SW 1271 (cell line): ENCODE measurements at regions not wholly inside any gene's neighbourhood (a gene's known extent, or its start where the extent isn't known, plus 50 kb on each side); places are given as distances from the start of the nearest gene placed in this dataset.

Source experiments
- DNase-seq, 2 experiments: peaks; one replicate each; lab custom pipeline; 2025; lab: John Stamatoyannopoulos, UW

DNA sequence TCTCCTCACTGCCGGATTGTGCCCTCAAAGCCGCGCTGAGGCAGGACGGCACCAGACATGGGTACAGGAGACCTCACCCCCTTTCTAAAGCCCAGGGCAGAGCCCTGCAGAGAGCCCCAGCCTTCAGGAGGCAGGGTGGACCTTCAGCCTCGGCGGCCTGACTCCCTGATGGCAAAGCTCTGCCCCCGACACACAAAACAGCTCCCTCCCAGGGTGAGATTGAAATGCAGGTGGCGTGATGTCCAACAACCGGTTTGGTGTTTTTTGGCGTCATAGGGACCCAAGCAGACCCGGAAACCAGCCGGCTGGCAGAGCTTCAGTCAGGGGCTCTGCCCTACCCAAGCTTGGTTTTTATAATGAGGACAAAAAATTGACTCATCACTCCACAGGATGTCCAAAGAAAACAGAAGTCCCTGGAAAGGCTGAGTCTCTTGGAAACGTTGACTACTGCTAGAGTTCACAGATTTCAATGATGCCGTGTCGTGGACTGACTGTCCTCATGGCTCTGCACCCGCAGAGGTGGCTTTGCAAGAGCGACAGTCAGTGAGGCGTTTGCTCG is 275.2 kb upstream of the IRX1 start:
- no peak for DNase-seq

DNA sequence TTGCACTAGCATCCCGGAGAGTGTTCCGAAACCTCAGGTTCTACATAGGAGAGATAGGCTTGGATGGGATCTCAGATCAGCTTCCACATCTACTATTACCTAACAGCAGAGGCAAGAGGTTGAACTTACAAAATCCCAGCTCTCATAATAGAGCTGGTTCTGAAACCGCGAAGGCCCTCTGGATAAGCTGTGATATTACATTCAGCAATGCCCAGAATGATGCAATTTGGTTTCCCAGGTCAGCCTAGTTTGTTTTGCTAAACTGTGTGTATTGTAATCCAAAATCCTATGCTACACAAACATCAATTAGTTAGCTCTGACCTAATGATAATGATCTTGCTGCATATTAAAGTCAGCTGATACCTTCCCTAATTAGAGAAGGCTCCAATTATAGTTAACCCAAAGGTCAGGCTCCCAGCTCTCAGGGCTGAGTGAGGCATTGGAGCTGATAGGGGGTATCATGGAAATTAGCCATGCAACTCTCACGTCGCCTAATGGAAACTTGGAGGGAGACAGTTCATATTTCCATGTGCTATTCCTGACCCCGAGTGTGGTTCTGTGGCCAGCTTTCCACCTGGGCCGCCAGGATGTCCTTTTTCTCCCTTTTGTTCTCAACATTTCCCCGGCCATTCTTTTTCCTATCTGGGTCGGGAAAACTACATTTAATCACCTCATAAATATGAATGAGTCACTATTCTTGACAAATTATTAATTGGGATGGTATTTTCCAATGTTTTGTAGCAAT is 278.4 kb upstream of the IRX1 start:
- no peak for DNase-seq

DNA sequence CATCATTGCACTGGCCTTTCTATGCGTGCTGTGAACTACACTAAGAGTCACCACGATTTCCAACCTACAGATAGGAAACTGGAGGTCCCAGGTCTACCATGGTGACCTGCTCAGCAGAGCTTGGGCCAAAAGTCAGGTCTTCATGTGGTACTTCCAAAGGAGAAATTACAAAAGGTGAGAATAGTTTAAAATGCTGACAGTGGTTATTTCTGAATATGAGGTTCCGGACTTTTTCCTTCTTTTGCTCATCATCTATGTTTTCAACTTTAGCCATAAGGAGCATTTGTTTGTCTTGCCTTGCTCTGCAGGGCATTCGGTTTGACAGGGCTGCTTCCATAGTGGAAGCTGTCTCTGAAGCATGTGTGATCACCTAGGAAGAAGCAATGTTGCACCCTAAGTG is 282.1 kb upstream of the IRX1 start:
- DNase-seq: no peak

DNA sequence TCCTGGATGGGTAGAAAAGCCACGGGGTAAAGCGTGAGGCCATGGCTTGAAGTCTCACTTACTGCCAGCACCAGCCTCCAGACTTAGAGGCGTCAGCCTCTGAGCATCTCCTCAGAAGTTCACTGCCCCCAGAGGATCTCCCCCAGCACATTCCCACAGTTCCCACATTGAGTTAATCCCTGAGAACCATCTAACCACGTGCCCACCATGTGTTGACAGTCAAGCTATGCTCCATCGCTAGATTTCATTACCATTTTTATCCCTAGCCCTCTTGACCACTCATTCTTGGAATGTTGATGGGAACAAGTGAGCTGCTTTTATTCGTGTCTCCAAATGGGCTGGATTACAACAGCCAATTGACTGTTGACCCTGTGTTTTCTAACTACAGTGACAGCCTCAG is 283.3 kb upstream of the IRX1 start:
- DNase-seq: no peak

DNA sequence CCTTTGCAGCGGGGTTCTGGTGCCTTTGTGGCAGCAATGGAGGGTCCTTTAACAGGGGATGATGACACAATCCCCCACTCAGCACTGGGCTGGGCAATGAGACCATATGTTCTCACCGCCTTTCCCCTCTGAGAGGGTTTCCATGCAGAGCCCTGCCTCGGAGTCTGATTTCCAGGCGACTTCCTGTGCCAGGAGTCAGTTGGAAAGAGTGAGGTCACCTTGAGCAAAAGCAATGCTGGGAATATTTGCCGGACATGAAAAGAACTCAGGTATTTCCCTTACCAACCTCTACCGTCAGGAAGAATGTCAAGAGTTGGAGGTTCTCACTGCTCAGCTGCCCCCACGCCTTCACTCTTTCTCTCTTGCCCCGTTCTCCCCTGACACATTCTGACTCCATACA is 284.2 kb upstream of the IRX1 start:
- no peak for DNase-seq

DNA sequence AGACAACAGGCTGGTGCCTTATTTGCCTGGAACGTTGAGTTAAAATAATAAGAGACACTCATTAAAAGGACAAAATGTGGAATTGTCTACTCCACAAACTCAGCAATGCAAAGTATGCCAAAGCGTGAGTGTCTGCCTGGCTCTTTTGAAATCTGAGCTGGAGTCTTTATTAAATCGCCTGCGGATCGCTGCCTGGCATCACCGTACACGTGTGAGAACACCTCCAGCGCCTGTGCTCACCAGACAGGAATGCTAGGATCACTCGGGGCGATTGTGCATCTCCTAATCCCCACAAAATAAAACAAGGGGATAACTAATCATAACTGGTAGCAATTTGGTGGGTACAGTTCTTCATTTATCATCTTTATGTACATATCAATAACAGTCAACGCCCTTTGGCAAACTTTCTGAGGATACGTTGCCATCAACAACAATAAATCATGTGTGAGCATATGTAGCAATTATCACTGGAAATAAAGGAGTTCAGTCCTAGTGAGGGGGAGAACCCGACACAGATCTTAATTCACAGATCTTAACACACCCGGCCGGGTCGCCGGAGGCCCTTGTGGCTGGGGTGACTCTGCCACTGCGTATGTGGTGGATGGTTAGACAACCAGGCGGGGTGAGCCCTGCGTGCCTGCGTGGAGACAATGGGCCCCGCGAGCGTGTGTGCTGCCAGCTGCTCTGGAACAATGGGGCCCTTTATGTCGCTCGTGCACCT is 284.9 kb upstream of the IRX1 start:
- peak in 1 of 2 experiments; percentile 32 for DNase-seq

DNA sequence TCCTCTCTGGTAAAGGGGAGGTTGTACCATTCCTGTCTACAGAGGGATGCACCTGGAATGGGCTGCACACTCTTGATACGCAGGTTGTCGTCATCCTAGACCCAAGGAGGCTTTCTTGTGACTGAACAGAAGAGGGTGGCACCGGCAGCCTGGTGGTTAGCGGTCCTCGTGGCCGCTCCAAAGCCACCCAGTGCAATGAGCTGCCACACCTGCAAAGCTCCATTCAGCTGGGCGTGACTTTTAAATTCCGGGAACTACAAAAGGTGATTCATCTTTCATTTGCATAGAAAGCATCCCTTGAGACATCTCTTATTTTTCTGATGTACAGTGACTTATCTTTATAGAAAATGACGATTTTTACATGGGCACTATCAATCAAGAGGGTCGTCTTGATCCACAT is 286.1 kb upstream of the IRX1 start:
- no peak for DNase-seq

DNA sequence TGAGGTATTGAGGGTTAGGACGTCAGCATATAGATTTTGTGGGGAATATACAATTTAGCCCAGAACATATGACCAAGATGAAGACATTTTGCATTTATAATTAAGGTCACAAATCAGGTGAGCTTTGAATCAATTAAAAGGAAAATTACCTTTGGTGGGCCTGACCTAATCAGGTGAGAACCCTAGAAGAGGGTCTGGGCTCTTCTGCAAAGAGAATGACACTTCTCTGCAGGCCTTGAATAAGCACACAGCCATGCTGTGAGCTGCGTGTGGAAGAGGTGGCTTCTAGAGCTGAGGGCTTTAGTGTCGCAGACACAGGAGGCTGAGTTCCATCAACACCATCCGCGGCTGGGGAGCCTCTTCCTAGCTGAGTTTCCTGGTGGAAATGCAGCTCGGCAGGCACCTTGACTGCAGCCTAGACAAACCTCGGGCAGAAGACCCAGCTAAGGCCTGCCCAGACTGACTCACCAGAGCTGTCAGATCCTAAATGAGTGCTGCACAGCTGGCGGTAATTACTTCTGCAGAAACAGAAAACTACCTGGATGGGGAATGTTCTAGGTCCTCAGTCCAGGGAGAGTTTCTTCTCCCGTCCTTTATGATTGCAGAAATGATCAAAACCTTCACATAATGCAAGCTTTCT is 287.5 kb upstream of the IRX1 start:
- no peak for DNase-seq

DNA sequence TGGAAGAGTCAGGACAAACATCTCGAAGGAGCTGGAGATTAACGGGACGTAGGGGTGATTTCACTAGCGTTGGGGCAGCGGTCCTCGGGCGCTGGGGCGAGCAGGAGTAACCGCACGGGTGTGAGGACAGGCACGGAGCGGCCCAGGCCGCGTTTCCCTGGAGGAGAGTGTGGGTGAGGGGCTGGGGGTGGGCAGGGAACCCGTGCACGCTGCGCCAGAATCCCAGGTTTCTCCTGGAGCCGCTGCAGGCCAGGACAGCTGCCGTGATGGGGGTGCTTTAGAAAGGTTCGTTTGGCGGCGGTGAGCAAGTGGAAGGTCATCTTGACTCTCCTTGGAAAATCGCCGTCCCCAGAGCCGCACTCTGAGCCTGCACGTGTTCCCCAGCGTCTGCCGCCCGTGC is 290.2 kb upstream of the IRX1 start:
- no peak for DNase-seq

DNA sequence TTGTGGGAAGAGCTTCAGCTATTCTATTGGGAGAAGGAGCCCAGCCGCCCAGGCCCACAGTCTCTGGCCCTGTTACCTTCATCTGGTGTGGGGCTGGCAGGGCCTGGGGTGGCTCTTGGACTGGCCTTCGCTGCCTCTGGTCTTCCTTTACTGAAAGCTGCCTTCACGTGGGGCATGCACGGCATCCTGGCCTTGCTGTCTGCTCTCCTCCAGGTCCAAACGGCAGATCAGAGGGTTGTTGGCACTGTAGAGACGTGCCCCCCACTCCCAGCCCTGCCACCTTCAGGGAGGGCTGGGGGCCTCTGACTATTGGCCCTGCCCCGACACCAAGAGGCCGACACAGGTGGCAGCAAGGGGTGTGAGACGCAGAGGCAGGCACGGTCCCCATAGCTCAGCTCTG is 291.3 kb upstream of the IRX1 start:
- no peak for DNase-seq

DNA sequence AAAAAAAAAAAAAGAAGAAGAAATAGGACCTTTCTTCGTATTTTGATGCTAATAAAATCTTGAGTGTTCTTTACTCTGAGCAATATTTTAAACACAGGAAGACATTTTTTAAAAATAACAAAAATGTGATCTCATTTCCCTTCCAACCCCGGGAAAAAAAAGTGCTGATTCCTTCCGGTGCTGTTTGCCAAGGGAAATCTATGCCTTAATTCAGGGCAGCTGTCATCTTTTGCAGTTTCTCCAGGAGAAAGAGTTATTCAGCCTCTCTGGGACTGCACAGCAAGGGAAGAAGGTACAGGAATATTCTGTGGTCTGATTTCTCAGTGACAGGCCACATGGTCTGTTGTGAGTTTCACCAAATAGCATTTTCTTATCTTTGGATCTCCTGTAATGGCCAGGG is 291.9 kb upstream of the IRX1 start:
- DNase-seq: no peak

DNA sequence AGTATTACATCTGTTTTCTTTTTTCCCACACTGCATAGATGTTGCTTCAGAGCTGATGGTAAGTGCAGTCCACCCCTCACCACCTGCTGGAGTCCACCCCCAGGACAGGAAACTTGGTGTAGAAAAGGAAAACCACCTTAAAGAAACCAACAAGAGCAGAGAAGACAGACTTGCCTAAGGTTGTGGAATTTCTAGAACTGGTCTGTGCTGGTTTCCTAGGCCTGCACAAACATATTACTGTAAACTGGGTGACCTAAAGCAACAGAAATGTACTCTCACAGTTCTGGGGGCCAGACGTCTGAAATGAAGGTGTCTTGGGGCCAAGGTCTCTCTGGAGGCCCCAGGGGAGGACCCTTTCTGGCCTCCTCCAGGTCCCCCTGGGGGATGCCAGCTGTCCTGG is 293.4 kb upstream of the IRX1 start:
- DNase-seq: no peak

DNA sequence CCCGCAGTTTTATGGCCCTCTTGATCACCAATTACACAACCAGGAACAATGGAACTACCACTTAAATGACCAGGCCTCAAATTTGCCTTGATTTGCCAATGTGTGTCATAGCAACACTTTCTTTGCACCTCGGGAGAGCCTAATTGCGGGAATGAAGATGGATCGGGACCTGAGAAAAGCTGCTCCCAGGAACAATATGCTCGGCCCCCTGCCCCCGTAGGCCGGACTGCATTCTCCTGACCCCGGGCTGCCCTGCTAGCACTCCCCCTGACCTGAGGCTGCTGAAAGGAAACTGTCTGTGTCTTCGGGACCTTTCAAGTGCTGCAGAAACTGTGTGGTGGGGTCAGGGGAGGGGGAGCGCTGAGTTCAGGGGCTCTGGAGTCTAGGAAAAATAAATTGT is 294.3 kb upstream of the IRX1 start:
- DNase-seq: no peak

DNA sequence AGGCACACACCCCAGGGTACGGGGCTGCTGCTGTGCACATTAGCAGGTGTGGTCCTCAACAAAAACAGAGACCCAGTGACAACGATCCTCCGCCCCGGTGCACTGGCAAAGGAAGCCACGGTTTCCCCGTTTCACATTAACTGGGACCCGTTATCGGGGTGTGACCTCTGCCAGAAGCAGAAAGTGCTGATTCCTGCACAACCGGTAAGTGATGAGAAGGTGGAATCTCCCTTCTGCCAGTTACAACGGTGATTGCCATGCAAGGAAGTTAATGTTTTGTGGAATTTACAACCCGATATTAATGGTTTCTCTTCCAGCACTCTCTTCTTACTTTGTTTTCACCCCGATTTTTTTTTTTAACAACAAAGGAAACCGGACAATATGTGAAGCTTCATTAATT is 294.9 kb upstream of the IRX1 start:
- no peak for DNase-seq

DNA sequence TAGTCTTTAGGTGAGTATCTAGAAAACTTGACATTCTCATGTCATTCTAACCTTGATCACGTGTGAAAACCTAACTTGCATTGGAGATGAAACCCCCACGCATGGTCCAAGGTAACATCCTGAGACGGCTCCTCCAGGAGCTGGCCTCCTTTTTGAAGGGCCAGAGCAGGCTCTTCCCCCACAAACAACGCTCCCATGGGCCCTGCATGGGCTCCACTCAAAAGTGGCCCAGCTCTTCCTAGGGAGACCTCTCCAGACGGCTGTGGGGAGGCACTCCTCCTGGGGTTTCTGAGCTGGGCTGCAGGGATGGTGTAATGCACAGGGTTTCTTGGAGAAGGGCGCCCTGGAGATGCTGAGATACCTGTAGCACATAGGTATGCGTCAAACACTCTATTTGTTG is 296.2 kb upstream of the IRX1 start:
- DNase-seq: no peak

DNA sequence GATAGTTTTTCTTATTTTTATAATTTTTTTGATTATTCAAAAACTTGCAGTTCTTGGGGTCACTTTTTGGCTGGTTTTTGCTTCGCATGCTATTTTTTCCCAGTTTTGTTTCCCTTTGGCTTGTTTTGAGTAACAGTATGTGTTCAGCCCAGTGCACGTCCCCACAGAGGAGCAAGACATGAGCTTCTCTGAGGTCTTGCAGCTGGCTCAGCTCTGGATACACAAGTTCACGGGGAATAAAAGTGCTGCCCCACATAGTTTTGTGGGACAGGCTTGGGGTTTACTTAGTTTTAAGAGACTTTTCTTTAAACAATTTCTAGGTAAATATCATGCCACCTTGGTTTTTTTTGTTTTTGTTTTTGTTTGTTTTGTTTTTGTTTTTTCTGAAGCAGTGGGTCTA is 297.8 kb upstream of the IRX1 start:
- DNase-seq: no peak

DNA sequence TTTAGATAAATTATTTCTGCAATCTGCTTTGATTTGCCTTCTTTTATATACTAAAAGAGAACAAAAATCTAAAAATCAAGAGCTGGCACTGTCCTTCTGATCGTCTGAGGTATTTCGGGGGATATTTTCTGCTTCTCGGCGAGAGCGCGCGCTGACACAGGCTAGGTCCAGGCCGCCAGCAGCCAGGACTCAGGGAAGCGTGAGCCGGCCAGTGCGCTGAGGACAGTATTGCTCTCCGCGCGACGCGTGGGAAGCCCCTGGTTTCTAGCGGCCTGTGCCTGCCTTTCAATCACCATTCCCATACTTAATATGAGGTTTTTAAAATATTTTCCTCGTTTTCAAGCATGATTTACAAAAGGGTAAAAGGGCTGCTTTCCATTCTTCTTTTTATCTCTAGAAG is 307.3 kb upstream of the IRX1 start:
- no peak for DNase-seq

DNA sequence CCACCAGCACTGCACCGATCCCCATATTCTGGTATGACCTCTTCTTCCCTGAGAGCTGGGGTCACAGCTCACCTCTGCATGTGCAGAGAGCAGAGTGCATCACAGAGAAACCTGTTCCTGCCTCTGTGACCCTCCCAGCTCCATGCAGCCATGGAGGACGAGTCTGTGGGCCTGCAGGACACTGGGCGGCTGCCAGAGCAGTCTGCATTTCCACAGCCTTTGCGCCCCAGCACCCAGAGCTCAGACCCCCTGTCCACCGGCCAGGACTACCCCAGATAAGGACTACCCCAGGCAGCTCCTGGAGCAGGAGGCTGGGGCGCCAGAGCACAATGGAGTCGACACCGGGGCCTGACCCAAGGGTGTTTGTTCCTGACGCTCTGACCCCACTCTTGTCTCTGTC is 308.1 kb upstream of the IRX1 start:
- no peak for DNase-seq

DNA sequence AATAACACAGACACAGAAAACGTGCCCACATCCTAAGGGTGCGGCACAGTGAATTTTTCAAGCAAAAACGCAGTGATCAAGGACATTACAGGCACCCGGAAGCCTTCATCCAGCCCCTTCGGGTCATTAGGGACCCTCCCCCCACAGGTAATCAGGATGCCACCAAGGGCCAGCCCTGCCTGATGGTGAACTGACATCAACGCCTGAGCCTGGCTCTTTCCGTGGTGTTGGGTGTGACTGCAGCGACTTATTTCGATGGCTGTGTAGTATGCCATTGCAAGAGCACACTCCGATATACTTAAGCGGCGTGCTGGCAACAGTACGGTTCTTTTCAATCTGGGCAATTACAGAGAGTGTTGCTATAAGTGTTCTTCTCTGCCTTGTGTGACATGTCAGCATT is 310.0 kb upstream of the IRX1 start:
- DNase-seq: no peak

DNA sequence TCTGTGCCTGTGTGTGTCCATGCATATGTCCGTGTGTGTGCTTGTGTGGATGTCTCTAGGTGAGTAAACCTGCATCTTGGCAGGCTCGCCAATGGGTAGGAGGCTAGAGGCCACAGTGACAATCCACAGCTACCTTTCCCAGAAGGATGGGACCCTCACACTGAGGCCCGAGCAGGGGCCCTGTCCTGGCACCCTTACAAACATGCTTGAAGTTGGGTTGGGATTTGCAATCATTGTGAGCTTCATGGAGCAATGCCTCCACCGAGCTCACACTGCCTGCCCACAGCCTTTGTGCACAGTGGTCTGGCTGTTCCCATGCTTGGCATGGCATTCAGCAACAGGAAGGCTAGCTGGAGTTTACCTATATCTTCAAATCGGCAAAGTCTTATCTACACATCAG is 311.1 kb upstream of the IRX1 start:
- no peak for DNase-seq

DNA sequence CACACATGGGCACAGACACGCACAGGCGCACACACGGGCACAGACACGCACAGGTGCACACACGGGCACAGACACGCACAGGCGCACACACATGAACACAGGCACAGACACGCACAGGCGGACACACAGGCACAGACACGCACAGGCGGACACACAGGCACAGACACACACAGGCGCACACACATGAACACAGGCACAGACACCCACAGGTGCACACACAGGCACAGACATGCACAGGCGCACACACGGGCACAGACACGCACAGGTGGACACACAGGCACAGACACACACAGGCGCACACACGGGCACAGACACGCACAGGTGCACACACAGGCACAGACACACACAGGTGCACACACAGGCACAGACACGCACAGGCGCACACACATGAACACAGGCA is 312.8 kb upstream of the IRX1 start:
- no peak for DNase-seq

DNA sequence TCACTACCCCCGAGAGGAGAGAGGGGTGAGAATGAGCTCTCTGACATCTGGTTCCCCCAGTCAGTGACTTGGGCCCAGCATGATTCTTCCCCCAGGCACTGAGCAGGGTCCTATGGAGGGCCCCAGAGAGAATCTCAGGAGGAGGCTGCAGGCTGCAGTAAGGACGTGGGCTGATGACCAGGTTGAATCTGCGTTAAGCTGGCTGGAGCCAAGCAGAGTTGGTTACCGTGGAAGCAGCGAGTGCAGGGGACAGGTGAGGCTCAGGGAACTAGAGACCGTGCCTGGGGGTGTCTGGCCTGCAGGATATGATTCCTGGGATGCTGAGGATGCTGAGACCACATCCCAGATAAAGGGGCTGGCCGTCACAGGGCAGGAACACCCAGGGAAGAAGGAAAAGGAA is 314.3 kb upstream of the IRX1 start:
- DNase-seq: no peak

DNA sequence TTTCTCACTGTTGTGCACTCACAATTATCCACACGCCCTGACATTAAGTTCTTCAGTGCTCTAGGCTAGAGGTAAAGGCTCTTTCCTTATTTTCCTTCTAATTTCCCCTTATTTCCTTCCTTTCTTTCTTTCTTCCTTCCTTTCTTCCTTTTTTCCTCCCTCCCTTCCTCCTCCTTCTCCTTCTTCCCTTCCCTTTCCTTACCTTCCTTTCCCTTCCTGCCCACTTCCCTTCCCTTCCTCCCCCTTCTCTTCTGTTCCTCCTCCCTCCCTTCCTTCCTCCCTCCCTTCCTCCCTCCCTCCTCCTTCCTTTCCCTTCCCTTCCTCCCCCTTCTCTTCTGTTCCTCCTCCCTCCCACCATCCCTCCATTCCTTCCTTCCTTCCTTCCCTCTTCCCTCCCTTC is 317.0 kb upstream of the IRX1 start:
- no peak for DNase-seq
